ENCODE measurements at regions not wholly inside any gene's neighbourhood (a gene's known extent, or its start where the extent isn't known, plus 50 kb on each side); places are given as distances from the start of the nearest gene placed in this dataset.
"Not testable (repeated sequence)": the region's sequence is repeated elsewhere in the genome, so short reads cannot be mapped to it uniquely, and the experiment has no call there.

GRCh38 chr5:77906806-77907205 lies 130.7 kb upstream of the TBCA start:
- no peak overlapping the region for H3K4me3 ChIP-seq (ENCODE audit: low read depth, low read length)
- ChIA-PET CTCF (no interaction called here), POLR2A (no interaction called here)
- no peak for DNase-seq (ENCODE audit: low read depth, low spot score)
- TF ChIP-seq CTCF (IDR thresholded peaks at IDR 0.05; ENCODE audit: insufficient read depth, low read length, missing control alignments) = no peak

- H3K4me3 ChIP-seq (ENCODE audit: low read depth, low read length) = no peak overlapping the region
- ChIA-PET CTCF (no interaction called here), POLR2A (no interaction called here)
- no peak for DNase-seq (ENCODE audit: low read depth, low spot score)
- TF ChIP-seq CTCF (IDR thresholded peaks at IDR 0.05; ENCODE audit: insufficient read depth, low read length, missing control alignments) = no peak
Observed at GRCh38 chr5:77904362-77904761, 128.2 kb upstream of the TBCA start.

GRCh38 chr5:77900691-77901090 lies 124.6 kb upstream of the TBCA start:
- ChIA-PET CTCF (no interaction called here), POLR2A (no interaction called here)
- DNase-seq (ENCODE audit: low read depth, low spot score) = no peak
- no peak for TF ChIP-seq CTCF (IDR thresholded peaks at IDR 0.05; ENCODE audit: insufficient read depth, low read length, missing control alignments)
- no peak overlapping the region for H3K4me3 ChIP-seq (ENCODE audit: low read depth, low read length)

- H3K4me3 ChIP-seq (ENCODE audit: low read depth, low read length) = no peak overlapping the region
- CTCF ChIA-PET = no interaction called here
- DNase-seq (ENCODE audit: low read depth, low spot score) = no peak
- POLR2A ChIA-PET = no interaction called here
- no peak for TF ChIP-seq CTCF (IDR thresholded peaks at IDR 0.05; ENCODE audit: insufficient read depth, low read length, missing control alignments)
Observed at GRCh38 chr5:77898385-77898784, 122.2 kb upstream of the TBCA start.

- CTCF ChIA-PET = no interaction called here
- DNase-seq (ENCODE audit: low read depth, low spot score) = no peak
- H3K4me3 ChIP-seq (ENCODE audit: low read depth, low read length) = no peak overlapping the region
- TF ChIP-seq CTCF (IDR thresholded peaks at IDR 0.05; ENCODE audit: insufficient read depth, low read length, missing control alignments) = no peak
- POLR2A ChIA-PET = no interaction called here
Observed at GRCh38 chr5:77896338-77896737, 120.2 kb upstream of the TBCA start.

GRCh38 chr5:77894103-77894502 lies 118.0 kb upstream of the TBCA start:
- DNase-seq (ENCODE audit: low read depth, low spot score); CTCF ChIA-PET; POLR2A ChIA-PET; H3K4me3 ChIP-seq (ENCODE audit: low read depth, low read length): not testable (repeated sequence)

GRCh38 chr5:77893225-77893860 lies 117.2 kb upstream of the TBCA start:
- CTCF ChIA-PET = no interaction called here
- no peak overlapping the region for H3K4me3 ChIP-seq (ENCODE audit: low read depth, low read length)
- no peak for TF ChIP-seq CTCF (IDR thresholded peaks at IDR 0.05; ENCODE audit: insufficient read depth, low read length, missing control alignments)
- peak; percentile 84 for DNase-seq (ENCODE audit: low read depth, low spot score)
- POLR2A ChIA-PET = no interaction called here

Data from AG04449 (cell line).